H1 (cell line): ENCODE measurements at regions not wholly inside any gene's neighbourhood (a gene's known extent, or its start where the extent isn't known, plus 50 kb on each side); places are given as distances from the start of the nearest gene placed in this dataset.

Experiments
- CTCF ChIA-PET: fragments of 300-600 bp; sonication (Branson Sonifier 250); formaldehyde crosslinking; loops from one replicate; lab custom pipeline; 2021; ENCODE audit not compliant: partially characterized antibody; lab: Charles Lee
- POLR2A ChIA-PET: fragments of 300-600 bp; sonication (Branson Sonifier 250); formaldehyde crosslinking; loops from one replicate; lab custom pipeline; 2021; ENCODE audit warnings: inconsistent platforms; ENCODE audit not compliant: partially characterized antibody; lab: Charles Lee
- DNase-seq, 2 experiments: peaks; one replicate each; pipeline versions ENCODE4 v3.0.0 to v3.0.0-alpha.2; 2010 to 2022; ENCODE audit warnings: low spot score in 2 of 2, low read depth in 1 of 2, mixed read lengths in 1 of 2
- FAIRE-seq: peaks from 2 replicates; lab custom pipeline; 2011; peaks lifted over from hg19 to GRCh38; lab: Jason Lieb, UNC
- H2AFZ ChIP-seq: 2 replicates; pipeline ENCODE4 v1.8.1; 2012; ENCODE audit warnings: low read length, inconsistent platforms
- H2AK5ac ChIP-seq: 2 replicates; pipeline ENCODE4 v1.6.1; 2013; ENCODE audit warnings: low read depth, low read length
- H2BK120ac ChIP-seq: replicated peaks from 2 replicates; pipeline ENCODE3; 2013; ENCODE audit warnings: low read depth, low read length, inconsistent platforms
- H2BK12ac ChIP-seq: 2 replicates; pipeline ENCODE4 v1.6.1; 2013; ENCODE audit warnings: low read depth, low read length
- H2BK15ac ChIP-seq: 2 replicates; pipeline ENCODE4 v1.6.1; 2013; ENCODE audit warnings: low read length
- H2BK20ac ChIP-seq: 2 replicates; pipeline ENCODE4 v1.6.1; 2013; ENCODE audit warnings: low read length
- H2BK5ac ChIP-seq: 2 replicates; pipeline ENCODE4 v1.6.1; 2013; ENCODE audit warnings: low read depth, low read length
- H3K14ac ChIP-seq: 2 replicates; pipeline ENCODE4 v1.6.1; 2013; ENCODE audit warnings: inconsistent platforms; ENCODE audit not compliant: insufficient read length
- H3K18ac ChIP-seq: 2 replicates; pipeline ENCODE4 v1.6.1; 2013; ENCODE audit warnings: low read length; ENCODE audit errors: extremely low read depth
- H3K23ac ChIP-seq: 2 replicates; pipeline ENCODE4 v1.6.1; 2013; ENCODE audit warnings: inconsistent platforms; ENCODE audit not compliant: insufficient read length
- H3K23me2 ChIP-seq: 2 replicates; pipeline ENCODE4 v1.6.1; 2013; ENCODE audit warnings: low read depth, low read length
- H3K27ac ChIP-seq: 2 replicates; pipeline ENCODE4 v1.6.1; 2011; ENCODE audit warnings: low read depth, low read length, inconsistent platforms
- H3K27me3 ChIP-seq, 4 experiments: replicated peaks in 1 of 4; 1 replicate in 1 of 4; 2 replicates in 3 of 4; pipeline versions ENCODE4 v1.6.1 to v1.8.1; 2011 to 2013; ENCODE audit warnings: low read length in 3 of 4, mild to moderate bottlenecking in 3 of 4, inconsistent platforms in 2 of 4, mixed read lengths in 2 of 4, moderate library complexity in 1 of 4; ENCODE audit not compliant: control insufficient read depth in 3 of 4, insufficient read depth in 3 of 4; ENCODE audit errors: extremely low read depth in 1 of 4
- H3K36me3 ChIP-seq, 4 experiments: 2 replicates each; pipeline versions ENCODE4 v1.6.1 to v1.8.1; 2011 to 2013; ENCODE audit warnings: mild to moderate bottlenecking in 4 of 4, low read length in 3 of 4, moderate library complexity in 2 of 4, control low read depth in 1 of 4, inconsistent platforms in 1 of 4; ENCODE audit not compliant: insufficient read depth in 4 of 4, control insufficient read depth in 2 of 4
- H3K4ac ChIP-seq: replicated peaks from 2 replicates; pipeline ENCODE3; 2013; ENCODE audit warnings: low read length, low read depth, mixed read lengths, inconsistent platforms; ENCODE audit not compliant: insufficient read length
- H3K4me1 ChIP-seq, 4 experiments: replicated peaks in 1 of 4; 1 replicate in 1 of 4; 2 replicates in 3 of 4; pipeline versions ENCODE4 v1.6.1 to v1.8.1; 2011 to 2013; ENCODE audit warnings: low read length in 3 of 4, inconsistent platforms in 2 of 4, mixed read lengths in 1 of 4; ENCODE audit not compliant: insufficient read depth in 4 of 4, control insufficient read depth in 3 of 4
- H3K4me2 ChIP-seq, 2 experiments: 2 replicates each; pipeline versions ENCODE4 v1.6.1 to v1.8.1; 2011 to 2013; ENCODE audit warnings: low read depth in 2 of 2, low read length in 2 of 2, control low read depth in 1 of 2, inconsistent platforms in 1 of 2, mild to moderate bottlenecking in 1 of 2; ENCODE audit not compliant: insufficient read depth in 1 of 2
- H3K4me3 ChIP-seq, 4 experiments: fragments of 200-600, 300-600 bp in 1 of 4; sonication (generic), shearing (Covaris generic), sonication (Bioruptor Twin) in 1 of 4; 2 replicates each; pipeline versions ENCODE4 v1.5.1 to v1.8.1; 2011 to 2016; ENCODE audit warnings: low read length in 4 of 4, low read depth in 3 of 4, control low read depth in 2 of 4, inconsistent platforms in 2 of 4, mild to moderate bottlenecking in 2 of 4, mixed read lengths in 1 of 4, moderate library complexity in 1 of 4; ENCODE audit not compliant: insufficient read depth in 2 of 4; ENCODE audit errors: extremely low read depth in 1 of 4
- H3K56ac ChIP-seq: replicated peaks from 2 replicates; pipeline ENCODE3; 2013; ENCODE audit warnings: low read depth, mild to moderate bottlenecking, mixed read lengths, low read length, inconsistent platforms; ENCODE audit not compliant: insufficient read length
- H3K79me1 ChIP-seq: 2 replicates; pipeline ENCODE4 v1.6.1; 2013; ENCODE audit warnings: low read depth, low read length, control low read depth
- H3K79me2 ChIP-seq, 2 experiments: 2 replicates each; pipeline versions ENCODE4 v1.6.1 to v1.8.1; 2012 to 2013; ENCODE audit warnings: low read length in 2 of 2, mild to moderate bottlenecking in 2 of 2, inconsistent platforms in 1 of 2; ENCODE audit not compliant: insufficient read depth in 2 of 2, control insufficient read depth in 1 of 2
- H3K9ac ChIP-seq, 4 experiments: replicated peaks in 1 of 4; 1 replicate in 1 of 4; 2 replicates in 3 of 4; pipeline versions ENCODE4 v1.6.1 to v1.8.1; 2011 to 2013; ENCODE audit warnings: low read depth in 3 of 4, low read length in 3 of 4, control low read depth in 2 of 4, mild to moderate bottlenecking in 2 of 4, moderate library complexity in 2 of 4, inconsistent platforms in 1 of 4; ENCODE audit errors: extremely low read depth in 1 of 4
- H3K9me3 ChIP-seq, 2 experiments: 2 replicates each; pipeline versions ENCODE4 v1.6.1 to v1.8.1; 2012 to 2013; ENCODE audit warnings: mild to moderate bottlenecking in 2 of 2, moderate library complexity in 2 of 2, control low read depth in 1 of 2, inconsistent platforms in 1 of 2, low read depth in 1 of 2, low read length in 1 of 2, mixed read lengths in 1 of 2; ENCODE audit not compliant: insufficient read depth in 2 of 2
- H4K20me1 ChIP-seq, 2 experiments: replicated peaks in 1 of 2; 2 replicates each; pipeline versions ENCODE3 to v1.8.1; 2011 to 2013; ENCODE audit warnings: inconsistent platforms in 2 of 2, low read length in 2 of 2, mild to moderate bottlenecking in 1 of 2; ENCODE audit not compliant: insufficient read depth in 2 of 2, control insufficient read depth in 1 of 2
- H4K5ac ChIP-seq: 2 replicates; pipeline ENCODE4 v1.6.1; 2013; ENCODE audit warnings: low read length, low read depth, mixed read lengths, inconsistent platforms; ENCODE audit not compliant: insufficient read length
- H4K8ac ChIP-seq: 2 replicates; pipeline ENCODE4 v1.8.0; 2013; ENCODE audit warnings: mild to moderate bottlenecking, moderate library complexity, low read length, inconsistent platforms; ENCODE audit not compliant: insufficient read depth; ENCODE audit errors: extremely low read depth
- H4K91ac ChIP-seq: replicated peaks from 2 replicates; pipeline ENCODE3; 2013; ENCODE audit warnings: low read length, mixed read lengths, inconsistent platforms; ENCODE audit not compliant: insufficient read length
- CBX8 ChIP-seq: fragments of 300-800, 300-1000 bp; sonication (generic); IDR thresholded peaks from 2 replicates; pipeline ENCODE4 v1.7.1; 2016; ENCODE audit warnings: low read depth, low read length, borderline replicate concordance
- WGBS, 2 experiments: shearing (Covaris generic) in 1 of 2; methylation state at CpG; one replicate each; pipeline versions ENCODE4 v1.1.6 to v1.1.7; 2013 to 2015; ENCODE audit warnings: low lambda C conversion rate in 2 of 2, mixed read lengths in 2 of 2, inconsistent platforms in 1 of 2, low coverage in 1 of 2, missing lambda C conversion rate in 1 of 2; ENCODE audit not compliant: insufficient replicate concordance in 2 of 2, insufficient coverage in 1 of 2, insufficient read length in 1 of 2; ENCODE audit errors: extremely low coverage in 1 of 2, missing lambda C conversion rate in 1 of 2; 5-methylcytosine and 5-hydroxymethylcytosine counted together
- TF ChIP-seq, protein P1 (sequence below): IDR thresholded peaks from 2 replicates; pipeline ENCODE4 v1.6.1; 2011; ENCODE audit warnings: low read length, improper control_type of control experiment

DNA sequence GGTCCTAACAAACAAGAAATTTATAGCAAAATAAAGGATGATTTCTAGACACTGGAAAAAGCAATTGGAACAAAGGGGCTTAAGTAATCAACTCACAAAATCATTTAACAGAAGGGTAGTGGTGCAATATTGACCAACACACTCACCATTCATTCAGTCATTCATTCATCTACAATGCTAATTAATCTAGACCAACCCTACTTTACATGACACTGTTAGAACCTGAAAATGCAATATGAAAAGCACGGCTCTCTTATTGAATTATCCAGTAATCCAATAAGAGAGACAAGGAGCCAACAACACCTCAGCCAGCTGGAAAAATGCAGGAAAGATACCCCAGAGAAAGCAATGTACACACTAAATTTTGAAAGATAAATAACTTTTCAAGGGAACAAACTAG lies 310.8 kb upstream of the NR5A2 start:
- FAIRE-seq: no peak

More for the DNA sequence above, 310.8 kb upstream of the NR5A2 start:
- DNase-seq: no peak
- H3K27ac ChIP-seq: no peak overlapping the region
- no peak overlapping the region for H3K4me2 ChIP-seq
- H3K9me3 ChIP-seq: 0 out of 4 replicates have a peak, but pooled peaks cover 0 to 2% of the 10 kb centered on the region in 2 experiments
- no peak overlapping the region for H4K8ac ChIP-seq
- no peak overlapping the region for H4K5ac ChIP-seq
- no peaks in the 10 kb centered on the region for H3K23me2 ChIP-seq
- no peak overlapping the region for H3K56ac ChIP-seq
- no peak overlapping the region for H3K4ac ChIP-seq
- TF ChIP-seq, protein P1, sequence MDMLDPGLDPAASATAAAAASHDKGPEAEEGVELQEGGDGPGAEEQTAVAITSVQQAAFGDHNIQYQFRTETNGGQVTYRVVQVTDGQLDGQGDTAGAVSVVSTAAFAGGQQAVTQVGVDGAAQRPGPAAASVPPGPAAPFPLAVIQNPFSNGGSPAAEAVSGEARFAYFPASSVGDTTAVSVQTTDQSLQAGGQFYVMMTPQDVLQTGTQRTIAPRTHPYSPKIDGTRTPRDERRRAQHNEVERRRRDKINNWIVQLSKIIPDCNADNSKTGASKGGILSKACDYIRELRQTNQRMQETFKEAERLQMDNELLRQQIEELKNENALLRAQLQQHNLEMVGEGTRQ: no peak
- no peak for TF ChIP-seq CBX8
- no peaks in the 10 kb centered on the region for H4K20me1 ChIP-seq
- H3K18ac ChIP-seq: no peak overlapping the region
- H3K9ac ChIP-seq: no peak overlapping the region
- H3K14ac ChIP-seq: no peak overlapping the region
- no peak overlapping the region for H3K23ac ChIP-seq
- WGBS, 2 experiments: 89% methylated on average over 1 of the region's 1 CpG; no CpG with 5 or more reads in 1 of the 2 experiments
- no peaks in the 10 kb centered on the region for H3K36me3 ChIP-seq
- H3K4me1 ChIP-seq: no peaks in the 10 kb centered on the region
- no peak overlapping the region for H4K91ac ChIP-seq
- no peak overlapping the region for H2BK20ac ChIP-seq
- H3K27me3 ChIP-seq: no peaks in the 10 kb centered on the region
- CTCF ChIA-PET: interaction anchor here (0.7 kb wide), 1 partner anchor 87 kb away, joined by 3 read pairs; no protein-coding TSS in a partner anchor
- H3K79me1 ChIP-seq: no peaks in the 10 kb centered on the region
- POLR2A ChIA-PET: no interaction called here
- H2AK5ac ChIP-seq: no peak overlapping the region
- no peaks in the 10 kb centered on the region for H3K79me2 ChIP-seq
- no peak overlapping the region for H3K4me3 ChIP-seq
- H2BK120ac ChIP-seq: no peak overlapping the region
- no peak overlapping the region for H2BK12ac ChIP-seq
- H2BK5ac ChIP-seq: no peak overlapping the region
- H2BK15ac ChIP-seq: no peak overlapping the region
- H2AFZ ChIP-seq: no peak overlapping the region
